Trophoblast cell (in vitro differentiated cells and primary cell): ENCODE measurements at regions not wholly inside any gene's neighbourhood (a gene's known extent, or its start where the extent isn't known, plus 50 kb on each side); places are given as distances from the start of the nearest gene placed in this dataset.

Source experiments
- DNase-seq, 2 donors: peaks; one replicate each; pipeline ENCODE4 v3.0.0-alpha.2; 2016
- H2AFZ ChIP-seq: 2 replicates; pipeline ENCODE4 v1.6.1; 2013; ENCODE audit warnings: low read length, moderate library complexity, mild to moderate bottlenecking; ENCODE audit not compliant: insufficient read depth, poor library complexity
- H2AK5ac ChIP-seq: 2 replicates; pipeline ENCODE4 v1.6.1; 2013; ENCODE audit warnings: mild to moderate bottlenecking, low read length
- H2BK120ac ChIP-seq: 2 replicates; pipeline ENCODE4 v1.6.1; 2013; ENCODE audit warnings: low read length, mild to moderate bottlenecking, moderate library complexity; ENCODE audit not compliant: insufficient read depth, poor library complexity
- H2BK12ac ChIP-seq: 2 replicates; pipeline ENCODE4 v1.6.1; 2013; ENCODE audit warnings: mild to moderate bottlenecking, low read length, moderate library complexity
- H2BK5ac ChIP-seq: 2 replicates; pipeline ENCODE4 v1.6.1; 2013; ENCODE audit warnings: low read length, low read depth, moderate library complexity, mild to moderate bottlenecking; ENCODE audit not compliant: poor library complexity
- H3K14ac ChIP-seq: 2 replicates; pipeline ENCODE4 v1.6.1; 2013; ENCODE audit warnings: mild to moderate bottlenecking, low read length
- H3K18ac ChIP-seq: 2 replicates; pipeline ENCODE4 v1.6.1; 2013; ENCODE audit warnings: mild to moderate bottlenecking, low read length
- H3K23ac ChIP-seq: 2 replicates; pipeline ENCODE4 v1.6.1; 2013; ENCODE audit warnings: low read length
- H3K27ac ChIP-seq: 2 replicates; pipeline ENCODE4 v1.5.1; 2013; ENCODE audit warnings: low read depth, mild to moderate bottlenecking, inconsistent platforms, low read length, moderate library complexity
- H3K27me3 ChIP-seq: 2 replicates; pipeline ENCODE4 v1.6.1; 2013; ENCODE audit warnings: inconsistent platforms, mild to moderate bottlenecking, low read length, moderate library complexity; ENCODE audit not compliant: insufficient read depth
- H3K36me3 ChIP-seq, 2 experiments: 1 replicate in 1 of 2; 2 replicates in 1 of 2; pipeline ENCODE4 v1.6.1; 2013; ENCODE audit warnings: low read length in 2 of 2, mild to moderate bottlenecking in 2 of 2, moderate library complexity in 1 of 2; ENCODE audit not compliant: insufficient read depth in 2 of 2, control insufficient read depth in 1 of 2
- H3K4ac ChIP-seq: 2 replicates; pipeline ENCODE4 v1.6.1; 2013; ENCODE audit warnings: low read depth, mild to moderate bottlenecking, low read length, moderate library complexity
- H3K4me1 ChIP-seq, 2 experiments: 1 replicate in 1 of 2; 2 replicates in 1 of 2; pipeline ENCODE4 v1.6.1; 2013; ENCODE audit warnings: low read length in 2 of 2, mild to moderate bottlenecking in 2 of 2, moderate library complexity in 1 of 2; ENCODE audit not compliant: insufficient read depth in 2 of 2, control insufficient read depth in 1 of 2
- H3K4me2 ChIP-seq: 2 replicates; pipeline ENCODE4 v1.6.1; 2013; ENCODE audit warnings: inconsistent platforms, mild to moderate bottlenecking, low read length, moderate library complexity
- H3K4me3 ChIP-seq: 2 replicates; pipeline ENCODE4 v1.5.1; 2013; ENCODE audit warnings: mild to moderate bottlenecking, low read depth, low read length, inconsistent platforms
- H3K79me1 ChIP-seq: one replicate; pipeline ENCODE4 v1.6.1; 2013; ENCODE audit warnings: low read length
- H3K79me2 ChIP-seq: 2 replicates; pipeline ENCODE4 v1.6.1; 2013; ENCODE audit warnings: low read length, mild to moderate bottlenecking; ENCODE audit not compliant: control insufficient read depth, insufficient read depth, poor library complexity
- H3K9ac ChIP-seq: 2 replicates; pipeline ENCODE4 v1.6.1; 2013; ENCODE audit warnings: mild to moderate bottlenecking, low read length
- H3K9me3 ChIP-seq: 2 replicates; pipeline ENCODE4 v1.6.1; 2013; ENCODE audit warnings: low read depth, mild to moderate bottlenecking, control low read depth, inconsistent platforms, low read length; ENCODE audit not compliant: insufficient read depth
- H4K12ac ChIP-seq: 2 replicates; pipeline ENCODE4 v1.6.1; 2013; ENCODE audit warnings: low read depth, mild to moderate bottlenecking, low read length, moderate library complexity
- H4K8ac ChIP-seq: 2 replicates; pipeline ENCODE4 v1.6.1; 2013; ENCODE audit warnings: low read depth, mild to moderate bottlenecking, low read length, moderate library complexity
- H4K91ac ChIP-seq: one replicate; pipeline ENCODE4 v1.6.1; 2013; ENCODE audit warnings: low read depth, mild to moderate bottlenecking, low read length, moderate library complexity
- WGBS: extraction: QIAGEN DNeasy Blood & Tissue Kit; methylation state at CpG from one replicate; pipeline ENCODE4 v1.1.7; 2013; ENCODE audit warnings: missing lambda C conversion rate; ENCODE audit not compliant: insufficient read length, insufficient coverage; ENCODE audit errors: extremely low coverage; 5-methylcytosine and 5-hydroxymethylcytosine counted together

DNA sequence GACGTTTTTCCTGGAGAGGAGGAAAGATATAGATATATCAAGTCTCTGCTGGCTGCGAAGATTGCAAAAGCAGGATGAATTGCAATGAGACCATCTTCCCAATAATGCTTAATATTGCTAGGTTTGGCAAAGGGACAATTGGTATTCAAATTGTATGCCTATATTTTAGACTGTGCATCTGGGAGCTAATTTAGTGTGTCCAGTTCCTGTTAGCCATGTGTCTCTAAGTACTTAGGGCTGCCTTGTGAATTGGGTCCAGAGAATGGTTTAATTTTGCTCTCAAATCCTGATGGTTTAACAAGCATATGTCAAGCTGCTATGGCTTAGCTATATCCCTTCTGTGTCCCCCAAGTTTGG, 97.6 kb upstream of the ZNF366 start:
- H3K4me3 ChIP-seq, result no peak overlapping the region
- H4K91ac ChIP-seq, result no peak overlapping the region
- H3K79me2 ChIP-seq, result no peaks in the 10 kb centered on the region
- H3K4ac ChIP-seq, result no peak overlapping the region
- no peak overlapping the region for H2BK5ac ChIP-seq
- no peak overlapping the region for H3K9ac ChIP-seq
- H4K12ac ChIP-seq, result no peak overlapping the region
- H3K79me1 ChIP-seq, result peaks cover 27% of the 10 kb centered on the region
- no peak overlapping the region for H2AFZ ChIP-seq
- no peak overlapping the region for H2AK5ac ChIP-seq
- H3K4me2 ChIP-seq, result no peak overlapping the region
- WGBS, result no CpG with 5 or more reads among the region's 2 CpGs
- no peaks in the 10 kb centered on the region for H3K36me3 ChIP-seq
- H3K14ac ChIP-seq, result no peak overlapping the region
- no peak overlapping the region for H2BK120ac ChIP-seq
- peaks cover 8 to 22% of the 10 kb centered on the region in 2 experiments for H3K4me1 ChIP-seq
- no peaks in the 10 kb centered on the region for H3K27me3 ChIP-seq
- H3K27ac ChIP-seq, result no peak overlapping the region
- H3K18ac ChIP-seq, result no peak overlapping the region
- H3K23ac ChIP-seq, result no peak overlapping the region
- DNase-seq, result no peak
- no peak overlapping the region for H2BK12ac ChIP-seq
- H3K9me3 ChIP-seq, result no peaks in the 10 kb centered on the region
- H4K8ac ChIP-seq, result no peak overlapping the region

DNA sequence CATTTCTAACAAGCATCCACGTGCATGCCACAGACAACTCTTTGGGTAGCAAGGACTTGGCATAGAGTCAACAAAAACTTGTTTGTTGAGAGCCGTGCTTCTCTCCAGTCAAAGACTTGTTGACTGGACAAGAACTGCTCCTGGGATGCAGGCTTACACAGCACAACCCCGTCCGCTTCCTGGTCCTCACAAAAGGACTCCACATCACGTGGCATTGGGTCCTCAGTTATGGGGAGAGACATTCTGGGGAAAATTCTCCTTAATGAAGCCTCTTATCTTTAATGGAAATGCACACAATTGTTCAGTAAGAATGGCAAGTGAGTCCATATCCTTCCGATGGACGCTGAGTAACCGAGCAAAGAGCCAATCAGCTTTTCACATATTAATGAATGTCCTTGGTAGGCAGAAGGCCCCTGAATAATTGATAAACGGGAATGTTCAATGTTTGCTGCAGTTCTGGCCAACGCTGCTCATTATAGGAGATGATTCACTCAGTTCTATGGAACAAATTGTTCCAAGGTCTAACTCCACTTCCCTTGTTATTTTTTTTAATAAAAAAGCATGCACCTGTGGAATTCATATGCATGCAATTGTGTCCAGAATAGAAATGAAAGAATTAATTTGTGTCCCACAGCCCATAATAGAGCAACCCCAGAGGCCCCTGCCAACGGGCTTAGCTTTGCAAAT, 97.0 kb upstream of the ZNF366 start:
- Histone ChIP-seq H3K36me3 (peaks cover 0 to 2% of the 10 kb centered on the region in 2 experiments), H2BK120ac (peak overlapping the region; percentile 20), H3K4me2 (no peak overlapping the region), H4K8ac (no peak overlapping the region), H3K14ac (no peak overlapping the region), H3K4ac (no peak overlapping the region), H4K91ac (no peak overlapping the region), H3K27ac (no peak overlapping the region), H3K9ac (no peak overlapping the region), H4K12ac (no peak overlapping the region), H3K4me1 (peaks cover 11 to 27% of the 10 kb centered on the region in 2 experiments), H2AK5ac (no peak overlapping the region), H2BK12ac (no peak overlapping the region), H3K79me2 (peaks cover 1% of the 10 kb centered on the region), H3K79me1 (peaks cover 32% of the 10 kb centered on the region), H2BK5ac (no peak overlapping the region), H3K23ac (no peak overlapping the region), H3K18ac (no peak overlapping the region), H3K27me3 (no peaks in the 10 kb centered on the region), H3K4me3 (no peak overlapping the region), H3K9me3 (peaks cover 4% of the 10 kb centered on the region), H2AFZ (no peak overlapping the region)
- no CpG with 5 or more reads among the region's 11 CpGs for WGBS
- no peak for DNase-seq

DNA sequence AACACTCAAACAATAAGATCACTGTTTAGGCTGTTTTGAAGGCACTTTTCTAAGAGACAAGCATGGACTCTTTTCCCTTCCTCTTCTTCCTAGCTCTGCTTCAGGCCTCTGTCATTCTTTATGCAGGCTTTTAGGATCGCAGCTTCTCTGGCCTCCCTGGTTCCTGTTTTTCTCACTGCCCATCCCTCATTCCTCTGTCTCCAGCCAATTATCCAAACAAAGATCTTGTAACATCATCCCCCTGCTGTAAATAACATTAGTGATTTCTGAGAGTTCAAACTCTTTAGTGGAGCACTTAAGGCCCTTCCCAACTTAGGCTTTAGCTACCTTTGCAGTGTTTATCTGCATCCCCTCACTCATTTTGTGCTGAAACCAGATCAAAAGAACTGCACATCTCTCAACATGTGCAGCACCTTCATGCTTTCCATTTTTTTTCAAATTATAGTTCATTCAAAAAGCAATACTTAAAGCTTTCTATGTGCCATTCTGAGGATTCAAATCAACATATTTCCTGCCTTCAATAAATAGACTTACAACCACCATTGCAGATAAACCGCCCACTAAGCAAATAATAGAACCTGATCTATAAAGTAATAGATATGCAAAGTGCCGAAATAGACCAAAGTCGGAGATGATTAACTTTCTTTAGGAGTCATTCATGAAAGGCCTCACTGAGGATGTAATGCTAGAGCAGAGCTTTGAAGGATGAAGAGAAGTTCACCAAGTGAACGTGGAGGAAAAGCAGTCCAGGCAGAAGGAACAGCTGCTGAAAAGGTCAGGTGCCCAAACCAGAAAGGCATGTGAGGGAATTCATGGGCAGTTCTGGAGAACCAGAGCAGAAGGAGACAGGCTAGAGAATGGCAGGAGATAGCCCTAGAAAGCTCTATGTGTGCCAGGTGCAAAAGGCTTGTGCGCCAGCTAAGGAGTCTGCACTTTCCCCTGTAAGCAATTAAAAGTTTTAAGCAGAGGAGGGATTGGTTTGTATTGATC, 95.8 kb upstream of the ZNF366 start:
- Histone ChIP-seq H2BK120ac (peak overlapping the region; percentile 54), H3K9me3 (peaks cover 5% of the 10 kb centered on the region), H3K79me1 (peaks cover 39% of the 10 kb centered on the region), H3K14ac (peak overlapping the region; percentile 69), H4K8ac (peak overlapping the region; percentile 17), H3K23ac (no peak overlapping the region), H4K12ac (no peak overlapping the region), H3K4me1 (peaks cover 14 to 30% of the 10 kb centered on the region in 2 experiments), H3K4me2 (no peak overlapping the region), H4K91ac (peak overlapping the region; percentile 65), H2BK12ac (peak overlapping the region; percentile 89), H3K27me3 (no peaks in the 10 kb centered on the region), H3K18ac (peak overlapping the region; percentile 67), H2AFZ (no peak overlapping the region), H3K4ac (no peak overlapping the region), H2AK5ac (peak overlapping the region; percentile 92), H3K27ac (peak overlapping the region; percentile 23), H2BK5ac (peak overlapping the region; percentile 38), H3K4me3 (no peak overlapping the region), H3K36me3 (peaks cover 0 to 2% of the 10 kb centered on the region in 2 experiments), H3K79me2 (peaks cover 3% of the 10 kb centered on the region), H3K9ac (no peak overlapping the region)
- no peak for DNase-seq
- WGBS, result no CpG with 5 or more reads among the region's 6 CpGs

DNA sequence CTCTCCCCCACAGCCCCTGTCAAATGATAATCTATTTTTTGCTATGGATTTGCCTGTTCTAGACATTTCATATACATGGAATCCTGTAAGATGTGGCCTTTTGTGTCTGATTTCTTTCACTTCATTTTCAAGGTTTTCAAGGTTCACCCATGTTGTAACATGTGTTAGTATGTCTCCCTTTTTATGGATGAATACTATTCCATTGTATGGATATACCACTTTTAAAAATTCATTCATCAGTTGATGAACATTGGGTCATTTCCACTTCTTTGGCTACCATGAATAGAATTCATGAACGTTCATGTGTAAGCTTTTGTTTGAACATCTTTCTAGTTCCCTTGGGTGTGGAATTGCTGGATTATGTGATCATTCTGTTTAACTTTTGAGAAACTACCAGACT, 94.7 kb upstream of the ZNF366 start:
- H3K14ac ChIP-seq, result no peak overlapping the region
- no peak overlapping the region for H2AK5ac ChIP-seq
- H3K27ac ChIP-seq, result no peak overlapping the region
- no CpG with 5 or more reads among the region's 1 CpG for WGBS
- no peak overlapping the region for H4K12ac ChIP-seq
- H3K4me2 ChIP-seq, result no peak overlapping the region
- no peak overlapping the region for H3K9ac ChIP-seq
- no peaks in the 10 kb centered on the region for H3K27me3 ChIP-seq
- no peak for DNase-seq
- no peak overlapping the region for H2BK5ac ChIP-seq
- H3K9me3 ChIP-seq, result peaks cover 5% of the 10 kb centered on the region
- H3K36me3 ChIP-seq, result peaks cover 0 to 2% of the 10 kb centered on the region in 2 experiments
- H3K4ac ChIP-seq, result no peak overlapping the region
- H3K18ac ChIP-seq, result no peak overlapping the region
- H3K4me1 ChIP-seq, result peaks cover 9 to 27% of the 10 kb centered on the region in 2 experiments
- peaks cover 3% of the 10 kb centered on the region for H3K79me2 ChIP-seq
- no peak overlapping the region for H2BK12ac ChIP-seq
- H2AFZ ChIP-seq, result no peak overlapping the region
- no peak overlapping the region for H4K8ac ChIP-seq
- no peak overlapping the region for H3K23ac ChIP-seq
- no peak overlapping the region for H2BK120ac ChIP-seq
- H4K91ac ChIP-seq, result no peak overlapping the region
- no peak overlapping the region for H3K4me3 ChIP-seq
- H3K79me1 ChIP-seq, result peaks cover 44% of the 10 kb centered on the region
